ENCODE measurements at regions not wholly inside any gene's neighbourhood (a gene's known extent, or its start where the extent isn't known, plus 50 kb on each side); places are given as distances from the start of the nearest gene placed in this dataset.

- H3K27ac ChIP-seq (ENCODE audit: extremely low read depth, low read depth, low read length) = no peak overlapping the region
- no peak overlapping the region for H3K4me3 ChIP-seq (ENCODE audit: low read depth, low read length)
- no peaks in the 10 kb centered on the region for H3K9me3 ChIP-seq (ENCODE audit: control insufficient read depth, insufficient read depth, low read depth, low read length)
- POLR2A ChIA-PET = interaction anchor here (0.6 kb wide), 1 partner anchor 88 kb away, joined by 4 read pairs; no protein-coding TSS in a partner anchor
- no peak for TF ChIP-seq ZNF169 (tag by site-specific recombination; IDR thresholded peaks at IDR 0.05)
- TF ChIP-seq ZNF621 (tag by site-specific recombination; IDR thresholded peaks at IDR 0.05) = no peak
- no peak for TF ChIP-seq ZNF138 (tag by site-specific recombination; IDR thresholded peaks at IDR 0.05; ENCODE audit: borderline replicate concordance)
- no peak for TF ChIP-seq ZNF747 (tag by site-specific recombination; IDR thresholded peaks at IDR 0.05)
- TF ChIP-seq ZNF239 (tag by site-specific recombination; IDR thresholded peaks at IDR 0.05) = no peak
- TF ChIP-seq ZNF658 (tag by site-specific recombination; IDR thresholded peaks at IDR 0.05) = no peak
- TF ChIP-seq ZNF624 (tag by site-specific recombination; IDR thresholded peaks at IDR 0.05) = no peak
- TF ChIP-seq SALL2 (tag by site-specific recombination; IDR thresholded peaks at IDR 0.05; ENCODE audit: borderline replicate concordance) = no peak
- TF ChIP-seq ZNF558 (tag by site-specific recombination; IDR thresholded peaks at IDR 0.05) = no peak
- no peak for TF ChIP-seq ZNF10 (tag by site-specific recombination; IDR thresholded peaks at IDR 0.05)
- TF ChIP-seq ZFP37 (tag by site-specific recombination; IDR thresholded peaks at IDR 0.05) = no peak
- TF ChIP-seq ZBTB48 (tag by site-specific recombination; IDR thresholded peaks at IDR 0.05) = no peak
- no peaks in the 10 kb centered on the region for H3K36me3 ChIP-seq (ENCODE audit: control insufficient read depth in 2 of 2, insufficient read depth in 1 of 2, low read length in 2 of 2)
- H3K4me1 ChIP-seq (ENCODE audit: control insufficient read depth, insufficient read depth, low read length) = no peaks in the 10 kb centered on the region
- CTCF ChIA-PET = interaction anchor here (0.6 to 0.7 kb wide), 3 partner anchors 628 to 1070 kb away, joined by 3 read pairs; no protein-coding TSS in a partner anchor
These were observed 86.7 kb upstream of the TUBA3C start for GRCh38 chr13:19268331-19268730.

- Histone ChIP-seq H3K4me3 (ENCODE audit: low read depth, low read length) (no peak overlapping the region), H3K9me3 (ENCODE audit: control insufficient read depth, insufficient read depth, low read depth, low read length) (no peaks in the 10 kb centered on the region), H3K36me3 (ENCODE audit: control insufficient read depth in 2 of 2, insufficient read depth in 1 of 2, low read length in 2 of 2) (no peaks in the 10 kb centered on the region), H3K27ac (ENCODE audit: extremely low read depth, low read depth, low read length) (no peak overlapping the region), H3K4me1 (ENCODE audit: control insufficient read depth, insufficient read depth, low read length) (no peaks in the 10 kb centered on the region)
- ChIA-PET POLR2A (interaction anchor here (0.6 kb wide), 1 partner anchor 87 kb away, joined by 4 read pairs; no protein-coding TSS in a partner anchor), CTCF (interaction anchor here (0.6 to 0.7 kb wide), 2 partner anchors 627 to 746 kb away, joined by 3 read pairs; no protein-coding TSS in a partner anchor)
- TF ChIP-seq RBAK (tag by site-specific recombination; IDR thresholded peaks at IDR 0.05) (no peak), ZNF624 (tag by site-specific recombination; IDR thresholded peaks at IDR 0.05) (no peak), ZBTB20 (tag by site-specific recombination; IDR thresholded peaks at IDR 0.05) (no peak), ZNF169 (tag by site-specific recombination; IDR thresholded peaks at IDR 0.05) (no peak), TCF7L2 (IDR thresholded peaks at IDR 0.05; ENCODE audit: borderline replicate concordance, low read depth, low read length) (no peak), ZNF501 (tag by site-specific recombination; IDR thresholded peaks at IDR 0.05) (no peak), ZNF701 (tag by site-specific recombination; IDR thresholded peaks at IDR 0.05) (no peak), ZNF23 (tag by site-specific recombination; IDR thresholded peaks at IDR 0.05; ENCODE audit: borderline replicate concordance) (no peak), CTCF (tag by site-specific recombination; IDR thresholded peaks at IDR 0.05) (no peak), ZNF214 (tag by site-specific recombination; IDR thresholded peaks at IDR 0.05; ENCODE audit: borderline replicate concordance) (no peak), ZBTB21 (tag by site-specific recombination; IDR thresholded peaks at IDR 0.05) (no peak), ZNF658 (tag by site-specific recombination; IDR thresholded peaks at IDR 0.05) (no peak), ZNF639 (tag by site-specific recombination; IDR thresholded peaks at IDR 0.05) (no peak), ZBTB8A (tag by site-specific recombination; IDR thresholded peaks at IDR 0.05) (no peak), ZBTB48 (tag by site-specific recombination; IDR thresholded peaks at IDR 0.05) (no peak), PBX3 (CRISPR knock-in tag; IDR thresholded peaks at IDR 0.05) (no peak), AEBP2 (tag by site-specific recombination; IDR thresholded peaks at IDR 0.05; ENCODE audit: borderline replicate concordance) (no peak), GFI1B (tag by site-specific recombination; IDR thresholded peaks at IDR 0.05) (no peak), ZNF174 (tag by site-specific recombination; IDR thresholded peaks at IDR 0.05) (no peak), ZNF148 (tag by site-specific recombination; IDR thresholded peaks at IDR 0.05; ENCODE audit: borderline replicate concordance) (no peak)
These were observed 86.1 kb upstream of the TUBA3C start for GRCh38 chr13:19267746-19268145.
